Liver (tissue), 7 donors: ENCODE measurements at regions not wholly inside any gene's neighbourhood (a gene's known extent, or its start where the extent isn't known, plus 50 kb on each side); places are given as distances from the start of the nearest gene placed in this dataset.

Source experiments
- DNase-seq: peaks from one replicate; pipeline ENCODE4 v3.0.0-alpha.2; 2017; ENCODE audit warnings: low spot score
- H3K27ac ChIP-seq, 2 donors: one replicate each; pipeline ENCODE4 v1.7.0; 2013; ENCODE audit warnings: inconsistent platforms in 2 of 2, low read length in 2 of 2, control low read depth in 1 of 2, low read depth in 1 of 2, mild to moderate bottlenecking in 1 of 2
- H3K27me3 ChIP-seq, 4 donors: one replicate each; pipeline versions ENCODE4 v1.6.1 to v1.7.0; 2013; ENCODE audit warnings: low read length in 3 of 4, inconsistent platforms in 1 of 4, mild to moderate bottlenecking in 1 of 4, moderate library complexity in 1 of 4; ENCODE audit not compliant: control insufficient read depth in 4 of 4, insufficient read depth in 4 of 4
- H3K36me3 ChIP-seq, 4 donors: one replicate each; pipeline versions ENCODE4 v1.6.1 to v1.7.0; 2013; ENCODE audit warnings: low read length in 3 of 4, mild to moderate bottlenecking in 3 of 4, low read depth in 1 of 4, moderate library complexity in 1 of 4; ENCODE audit not compliant: control insufficient read depth in 4 of 4, insufficient read depth in 3 of 4
- H3K4me1 ChIP-seq, 4 donors: one replicate each; pipeline versions ENCODE4 v1.6.1 to v1.7.0; 2013; ENCODE audit warnings: low read length in 3 of 4, mild to moderate bottlenecking in 3 of 4, moderate library complexity in 1 of 4; ENCODE audit not compliant: control insufficient read depth in 4 of 4, insufficient read depth in 4 of 4
- H3K4me3 ChIP-seq, 3 donors: one replicate each; pipeline versions ENCODE4 v1.6.1 to v1.7.0; 2013; ENCODE audit warnings: low read length in 3 of 3, control low read depth in 1 of 3, low read depth in 1 of 3, mild to moderate bottlenecking in 1 of 3
- H3K9ac ChIP-seq, 2 donors: one replicate each; pipeline ENCODE4 v1.7.0; 2013; ENCODE audit warnings: low read length in 2 of 2, mild to moderate bottlenecking in 2 of 2, moderate library complexity in 2 of 2, control low read depth in 1 of 2, low read depth in 1 of 2
- H3K9me3 ChIP-seq, 4 donors: one replicate each; pipeline versions ENCODE4 v1.6.1 to v1.7.0; 2013; ENCODE audit warnings: low read length in 3 of 4; ENCODE audit not compliant: control insufficient read depth in 4 of 4
- EGR1 ChIP-seq, 2 donors: IDR thresholded peaks; 2 replicates each; pipeline ENCODE4 v1.6.1; 2016 to 2018; ENCODE audit warnings: antibody characterized with exemption in 2 of 2, low read depth in 2 of 2
- FOXA1 ChIP-seq: IDR thresholded peaks from 2 replicates; pipeline ENCODE4 v1.6.1; 2016; ENCODE audit warnings: antibody characterized with exemption
- FOXA2 ChIP-seq: IDR thresholded peaks from 2 replicates; pipeline ENCODE4 v1.6.1; 2016; ENCODE audit warnings: antibody characterized with exemption
- GABPA ChIP-seq, 2 donors: IDR thresholded peaks in 1 of 2; conservative IDR thresholded peaks in 1 of 2; 2 replicates each; pipeline ENCODE4 v1.6.1; 2016; ENCODE audit warnings: antibody characterized with exemption in 2 of 2, mild to moderate bottlenecking in 1 of 2, moderate library complexity in 1 of 2
- HNF4A ChIP-seq, 2 donors: conservative IDR thresholded peaks; 2 replicates each; pipeline ENCODE4 v1.6.1; 2016; ENCODE audit warnings: antibody characterized with exemption in 2 of 2, mild to moderate bottlenecking in 2 of 2
- JUND ChIP-seq, 2 donors: IDR thresholded peaks; 2 replicates each; pipeline ENCODE4 v1.6.1; 2016; ENCODE audit warnings: antibody characterized with exemption in 2 of 2
- NR2F2 ChIP-seq: IDR thresholded peaks from 2 replicates; pipeline ENCODE4 v1.6.1; 2016; ENCODE audit warnings: antibody characterized with exemption
- RAD21 ChIP-seq, 2 donors: IDR thresholded peaks; 2 replicates each; pipeline ENCODE4 v1.6.1; 2016; ENCODE audit warnings: antibody characterized with exemption in 2 of 2, mild to moderate bottlenecking in 2 of 2
- RXRA ChIP-seq, 2 donors: IDR thresholded peaks; 2 replicates each; pipeline ENCODE4 v1.6.1; 2017 to 2018; ENCODE audit warnings: antibody characterized with exemption in 2 of 2, mild to moderate bottlenecking in 1 of 2
- SP1 ChIP-seq: IDR thresholded peaks from 2 replicates; pipeline ENCODE4 v1.6.1; 2018; ENCODE audit warnings: antibody characterized with exemption, mild to moderate bottlenecking
- WGBS: extraction: QIAGEN DNeasy Blood & Tissue Kit; methylation state at CpG from one replicate; pipeline ENCODE4 v1.1.7; 2013; 5-methylcytosine and 5-hydroxymethylcytosine counted together
- TF ChIP-seq, protein P1 (sequence below): IDR thresholded peaks from 2 replicates; pipeline ENCODE4 v1.6.1; 2016; ENCODE audit warnings: antibody characterized with exemption
- TF ChIP-seq, protein P2 (sequence below): IDR thresholded peaks from 2 replicates; pipeline ENCODE4 v1.6.1; 2016; ENCODE audit warnings: antibody characterized with exemption, mild to moderate bottlenecking
- TF ChIP-seq, protein P3 (sequence below): IDR thresholded peaks from 2 replicates; pipeline ENCODE4 v1.6.1; 2016; ENCODE audit warnings: antibody characterized with exemption
- TF ChIP-seq, protein P4 (sequence below): IDR thresholded peaks from 2 replicates; pipeline ENCODE4 v1.6.1; 2016; ENCODE audit warnings: antibody characterized with exemption
- donor health status: healthy.
- donor health status: healthy.
- donor health status: healthy.
- donor health status: healthy.

DNA sequence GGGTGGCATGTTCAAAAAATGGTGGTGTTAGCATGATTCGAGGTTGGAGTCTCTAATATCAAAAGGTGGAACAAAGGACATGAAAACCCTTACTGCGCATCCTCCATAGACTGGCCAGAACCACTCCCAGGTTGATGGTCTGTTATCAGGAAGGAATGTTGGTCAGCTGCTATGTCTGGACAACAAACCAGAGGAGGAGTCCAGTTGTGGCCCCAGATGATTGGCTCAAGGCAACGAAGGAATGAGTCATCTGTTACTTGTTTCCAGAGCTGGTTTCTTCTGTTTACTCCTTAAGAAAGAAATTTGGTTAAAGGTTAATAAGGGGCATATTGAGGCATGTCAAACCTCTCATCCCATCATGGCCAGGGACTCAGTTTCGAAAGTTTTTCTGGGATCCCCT is 56.8 kb upstream of the GRIA4 start:
- Histone ChIP-seq H3K9me3 (no peaks in the 10 kb centered on the region), H3K27ac (no peak overlapping the region), H3K4me3 (no peak overlapping the region), H3K27me3 (no peaks in the 10 kb centered on the region), H3K9ac (no peak overlapping the region), H3K4me1 (no peaks in the 10 kb centered on the region), H3K36me3 (no peaks in the 10 kb centered on the region)
- no peak for TF ChIP-seq HNF4A (conservative IDR thresholded peaks at IDR 0.05)
- TF ChIP-seq, protein P1, sequence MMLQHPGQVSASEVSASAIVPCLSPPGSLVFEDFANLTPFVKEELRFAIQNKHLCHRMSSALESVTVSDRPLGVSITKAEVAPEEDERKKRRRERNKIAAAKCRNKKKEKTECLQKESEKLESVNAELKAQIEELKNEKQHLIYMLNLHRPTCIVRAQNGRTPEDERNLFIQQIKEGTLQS, result no peak
- TF ChIP-seq GABPA (IDR thresholded peaks at IDR 0.05 in 1 of 2, conservative IDR thresholded peaks at IDR 0.05 in 1 of 2), result no peak
- TF ChIP-seq, protein P2, sequence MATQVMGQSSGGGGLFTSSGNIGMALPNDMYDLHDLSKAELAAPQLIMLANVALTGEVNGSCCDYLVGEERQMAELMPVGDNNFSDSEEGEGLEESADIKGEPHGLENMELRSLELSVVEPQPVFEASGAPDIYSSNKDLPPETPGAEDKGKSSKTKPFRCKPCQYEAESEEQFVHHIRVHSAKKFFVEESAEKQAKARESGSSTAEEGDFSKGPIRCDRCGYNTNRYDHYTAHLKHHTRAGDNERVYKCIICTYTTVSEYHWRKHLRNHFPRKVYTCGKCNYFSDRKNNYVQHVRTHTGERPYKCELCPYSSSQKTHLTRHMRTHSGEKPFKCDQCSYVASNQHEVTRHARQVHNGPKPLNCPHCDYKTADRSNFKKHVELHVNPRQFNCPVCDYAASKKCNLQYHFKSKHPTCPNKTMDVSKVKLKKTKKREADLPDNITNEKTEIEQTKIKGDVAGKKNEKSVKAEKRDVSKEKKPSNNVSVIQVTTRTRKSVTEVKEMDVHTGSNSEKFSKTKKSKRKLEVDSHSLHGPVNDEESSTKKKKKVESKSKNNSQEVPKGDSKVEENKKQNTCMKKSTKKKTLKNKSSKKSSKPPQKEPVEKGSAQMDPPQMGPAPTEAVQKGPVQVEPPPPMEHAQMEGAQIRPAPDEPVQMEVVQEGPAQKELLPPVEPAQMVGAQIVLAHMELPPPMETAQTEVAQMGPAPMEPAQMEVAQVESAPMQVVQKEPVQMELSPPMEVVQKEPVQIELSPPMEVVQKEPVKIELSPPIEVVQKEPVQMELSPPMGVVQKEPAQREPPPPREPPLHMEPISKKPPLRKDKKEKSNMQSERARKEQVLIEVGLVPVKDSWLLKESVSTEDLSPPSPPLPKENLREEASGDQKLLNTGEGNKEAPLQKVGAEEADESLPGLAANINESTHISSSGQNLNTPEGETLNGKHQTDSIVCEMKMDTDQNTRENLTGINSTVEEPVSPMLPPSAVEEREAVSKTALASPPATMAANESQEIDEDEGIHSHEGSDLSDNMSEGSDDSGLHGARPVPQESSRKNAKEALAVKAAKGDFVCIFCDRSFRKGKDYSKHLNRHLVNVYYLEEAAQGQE, result no peak
- no peak for TF ChIP-seq FOXA2
- TF ChIP-seq, protein P3, sequence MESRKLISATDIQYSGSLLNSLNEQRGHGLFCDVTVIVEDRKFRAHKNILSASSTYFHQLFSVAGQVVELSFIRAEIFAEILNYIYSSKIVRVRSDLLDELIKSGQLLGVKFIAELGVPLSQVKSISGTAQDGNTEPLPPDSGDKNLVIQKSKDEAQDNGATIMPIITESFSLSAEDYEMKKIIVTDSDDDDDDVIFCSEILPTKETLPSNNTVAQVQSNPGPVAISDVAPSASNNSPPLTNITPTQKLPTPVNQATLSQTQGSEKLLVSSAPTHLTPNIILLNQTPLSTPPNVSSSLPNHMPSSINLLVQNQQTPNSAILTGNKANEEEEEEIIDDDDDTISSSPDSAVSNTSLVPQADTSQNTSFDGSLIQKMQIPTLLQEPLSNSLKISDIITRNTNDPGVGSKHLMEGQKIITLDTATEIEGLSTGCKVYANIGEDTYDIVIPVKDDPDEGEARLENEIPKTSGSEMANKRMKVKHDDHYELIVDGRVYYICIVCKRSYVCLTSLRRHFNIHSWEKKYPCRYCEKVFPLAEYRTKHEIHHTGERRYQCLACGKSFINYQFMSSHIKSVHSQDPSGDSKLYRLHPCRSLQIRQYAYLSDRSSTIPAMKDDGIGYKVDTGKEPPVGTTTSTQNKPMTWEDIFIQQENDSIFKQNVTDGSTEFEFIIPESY, result no peak
- no peak for TF ChIP-seq RAD21 (IDR thresholded peaks at IDR 0.05)
- no peak for TF ChIP-seq NR2F2
- DNase-seq, result no peak
- 44% methylated on average over 4 of the region's 4 CpGs for WGBS

DNA sequence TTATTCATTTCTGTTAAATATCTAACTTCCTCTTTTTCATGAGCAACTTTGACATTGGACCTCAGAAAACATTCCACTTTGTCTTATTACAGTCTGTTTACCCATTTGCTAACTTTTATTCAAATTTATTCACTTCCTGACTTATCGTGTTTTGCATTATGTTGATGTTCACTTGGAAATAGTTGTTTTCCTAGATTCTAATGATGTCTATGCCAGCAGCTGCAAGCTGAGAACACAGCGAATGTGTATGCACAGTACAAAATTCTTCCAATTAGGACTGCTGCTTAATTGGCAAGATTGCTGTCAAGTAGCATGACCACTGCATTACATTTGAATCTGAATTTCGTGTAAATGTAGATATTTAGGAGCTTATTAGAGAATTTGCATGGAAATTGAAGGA is 61.5 kb upstream of the GRIA4 start:
- TF ChIP-seq EGR1 (IDR thresholded peaks at IDR 0.05; ENCODE audit: low read depth in 2 of 2) (no peak), RXRA (IDR thresholded peaks at IDR 0.05) (no peak), JUND (IDR thresholded peaks at IDR 0.05) (no peak), SP1 (no peak), RAD21 (IDR thresholded peaks at IDR 0.05) (no peak), FOXA1 (no peak), HNF4A (conservative IDR thresholded peaks at IDR 0.05) (no peak), FOXA2 (no peak)
- TF ChIP-seq, protein P4, sequence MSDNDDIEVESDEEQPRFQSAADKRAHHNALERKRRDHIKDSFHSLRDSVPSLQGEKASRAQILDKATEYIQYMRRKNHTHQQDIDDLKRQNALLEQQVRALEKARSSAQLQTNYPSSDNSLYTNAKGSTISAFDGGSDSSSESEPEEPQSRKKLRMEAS, result no peak
- TF ChIP-seq, protein P1, result no peak
- TF ChIP-seq, protein P3, result no peak
- 48% methylated on average over 3 of the region's 3 CpGs for WGBS

More for the DNA sequence above, 61.5 kb upstream of the GRIA4 start:
- Histone ChIP-seq H3K27ac (no peak overlapping the region), H3K4me1 (no peaks in the 10 kb centered on the region), H3K9me3 (no peaks in the 10 kb centered on the region), H3K36me3 (no peaks in the 10 kb centered on the region), H3K4me3 (no peak overlapping the region), H3K9ac (no peak overlapping the region), H3K27me3 (no peaks in the 10 kb centered on the region)
- no peak for DNase-seq
